Hematopoietic multipotent progenitor cell treated with erythropoietin and hydrocortisone succinate and interleukin-3 and kit ligand, for 8 days (in vitro differentiated cells): ENCODE measurements at regions not wholly inside any gene's neighbourhood (a gene's known extent, or its start where the extent isn't known, plus 50 kb on each side); places are given as distances from the start of the nearest gene placed in this dataset.

Experiments used
- DNase-seq: peaks from one replicate; pipeline ENCODE4 v3.0.0-alpha.2; 2015

- DNase-seq = no peak
Observed at GRCh38 chr3:118408431-118408830, 626.2 kb downstream of the IGSF11 start.

DNA sequence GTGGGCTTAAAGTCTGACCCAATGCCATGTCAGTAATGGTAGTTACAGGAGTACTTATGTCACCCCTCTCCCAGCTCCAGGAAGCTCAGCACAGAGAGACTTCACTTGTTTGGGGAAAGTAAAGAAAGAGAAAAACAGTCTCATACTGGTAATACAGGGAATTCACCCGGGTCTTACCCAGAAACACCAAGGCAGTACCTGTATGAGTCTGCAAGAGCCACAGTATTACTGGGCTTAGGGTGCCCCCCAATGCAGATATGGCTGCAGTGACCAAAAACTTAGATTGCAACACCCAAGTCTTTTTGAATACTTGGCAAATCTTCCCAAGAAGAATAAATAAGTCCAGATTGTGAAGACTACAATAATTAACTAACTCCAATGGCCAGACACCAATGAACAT lies 622.1 kb downstream of the IGSF11 start:
- DNase-seq = no peak

DNA sequence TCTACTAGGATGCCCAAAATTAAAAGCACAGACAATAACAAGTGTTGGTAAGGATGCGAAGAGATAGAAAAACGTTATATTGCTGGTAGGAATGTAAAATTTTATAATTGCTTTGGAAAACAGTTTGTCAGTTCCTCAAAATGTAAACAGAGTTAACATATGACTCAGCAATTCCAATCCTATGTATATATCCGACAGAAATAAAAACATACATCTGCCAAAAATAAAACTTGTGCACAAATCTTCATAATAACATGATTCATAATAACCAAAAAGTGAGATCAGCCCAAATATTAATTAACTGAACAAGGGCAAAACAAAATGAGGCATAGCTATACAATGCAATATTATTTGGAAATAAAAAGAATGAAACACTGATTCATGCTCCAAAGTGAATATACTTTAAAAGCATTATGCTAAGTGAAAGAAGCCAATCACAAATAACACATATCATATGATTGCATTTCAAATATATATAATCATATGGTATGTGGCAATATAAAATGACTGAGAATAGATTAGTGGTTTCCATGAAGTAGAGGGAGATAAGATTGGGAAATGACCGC lies 609.3 kb downstream of the IGSF11 start:
- DNase-seq = no peak

DNA sequence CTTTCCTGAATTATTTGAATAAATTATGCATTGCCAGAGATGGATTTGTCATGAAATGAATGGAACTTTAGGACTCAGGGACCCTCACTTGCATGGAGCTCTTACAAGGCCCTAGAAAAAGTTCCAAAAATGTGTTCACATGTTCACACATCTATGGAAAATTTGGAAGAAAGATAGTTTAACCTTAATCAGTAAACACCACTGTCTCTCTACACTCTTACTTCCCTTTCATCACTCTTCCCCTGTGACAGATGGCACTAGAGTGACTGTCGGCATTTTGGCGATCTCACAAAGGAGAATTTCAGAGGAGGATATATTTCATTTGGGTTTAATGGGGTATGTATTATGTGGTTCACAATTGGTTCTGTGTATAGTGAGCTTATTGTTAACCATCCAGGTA lies 600.8 kb downstream of the IGSF11 start:
- no peak for DNase-seq

DNA sequence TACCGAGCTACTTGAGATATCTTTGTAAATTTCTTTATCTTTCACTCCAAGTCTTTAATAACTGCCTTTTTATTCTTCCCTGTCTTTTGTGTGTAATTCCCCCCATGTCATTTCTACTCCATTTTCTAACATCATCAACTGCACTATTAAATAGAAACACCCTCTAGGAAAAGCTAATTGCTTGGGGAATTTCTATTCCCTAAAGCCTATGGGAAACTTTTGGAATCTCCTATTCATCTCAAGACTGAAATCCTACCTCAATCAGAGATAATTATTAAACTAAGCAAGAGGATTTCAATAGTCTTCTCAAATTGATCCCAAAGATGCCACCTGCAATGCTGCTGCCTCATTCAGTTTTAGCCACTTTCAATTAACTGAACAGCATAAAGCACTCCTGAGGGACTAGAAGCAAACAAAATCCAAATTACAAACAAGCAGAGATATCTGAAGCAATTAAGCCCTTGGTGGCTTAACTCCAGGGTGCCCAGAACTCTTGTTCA lies 598.7 kb downstream of the IGSF11 start:
- no peak for DNase-seq

DNA sequence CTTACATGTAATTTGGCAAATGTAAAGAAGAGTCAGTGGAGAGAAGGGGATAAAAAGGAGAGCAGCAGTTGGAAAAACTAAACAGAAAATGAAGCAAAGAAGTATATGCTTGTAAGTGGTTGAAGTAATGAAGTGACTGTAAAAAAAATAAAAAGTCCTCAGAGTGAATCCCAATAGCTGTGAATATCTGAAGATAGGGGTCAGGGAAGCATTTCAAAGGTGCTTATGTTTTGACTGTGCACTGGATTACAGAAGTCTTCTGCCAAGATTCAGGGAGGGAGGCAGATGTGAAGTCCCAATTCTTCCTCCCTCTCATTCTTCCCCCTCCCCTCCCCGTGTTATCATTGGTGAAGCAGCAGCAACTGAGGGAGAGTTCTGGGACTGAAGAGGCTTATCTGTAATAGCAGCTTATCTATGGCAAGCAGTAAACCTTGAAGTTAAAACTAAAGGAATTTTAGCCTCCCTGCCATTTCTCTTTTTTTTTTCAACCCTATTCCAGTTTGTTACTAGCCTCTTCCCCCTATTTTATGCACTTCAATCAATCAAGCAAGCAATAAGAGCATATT lies 597.9 kb downstream of the IGSF11 start:
- DNase-seq = peak; percentile 76

DNA sequence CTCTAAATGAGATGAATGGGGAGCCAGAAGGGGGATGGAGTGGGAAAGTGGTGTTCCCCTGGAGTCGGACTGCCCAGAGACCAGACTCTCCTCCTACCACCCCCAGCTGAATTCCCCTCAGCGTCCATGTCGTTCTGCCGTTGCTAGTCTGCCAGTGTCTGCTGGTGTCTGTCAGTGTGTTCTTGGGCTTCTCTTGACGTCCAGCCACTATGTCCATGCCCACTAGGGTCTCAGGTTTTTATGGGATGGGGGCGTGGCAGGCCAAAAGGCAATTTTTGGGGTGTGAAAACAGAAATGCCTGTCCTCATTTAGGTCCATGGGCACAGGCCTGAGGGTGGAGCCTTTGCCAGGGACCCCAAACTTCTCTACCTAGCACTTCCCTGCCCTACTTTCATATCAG lies 589.6 kb downstream of the IGSF11 start:
- no peak for DNase-seq

GRCh38 chr3:118447339-118447738 lies 587.3 kb downstream of the IGSF11 start:
- DNase-seq = no peak

DNA sequence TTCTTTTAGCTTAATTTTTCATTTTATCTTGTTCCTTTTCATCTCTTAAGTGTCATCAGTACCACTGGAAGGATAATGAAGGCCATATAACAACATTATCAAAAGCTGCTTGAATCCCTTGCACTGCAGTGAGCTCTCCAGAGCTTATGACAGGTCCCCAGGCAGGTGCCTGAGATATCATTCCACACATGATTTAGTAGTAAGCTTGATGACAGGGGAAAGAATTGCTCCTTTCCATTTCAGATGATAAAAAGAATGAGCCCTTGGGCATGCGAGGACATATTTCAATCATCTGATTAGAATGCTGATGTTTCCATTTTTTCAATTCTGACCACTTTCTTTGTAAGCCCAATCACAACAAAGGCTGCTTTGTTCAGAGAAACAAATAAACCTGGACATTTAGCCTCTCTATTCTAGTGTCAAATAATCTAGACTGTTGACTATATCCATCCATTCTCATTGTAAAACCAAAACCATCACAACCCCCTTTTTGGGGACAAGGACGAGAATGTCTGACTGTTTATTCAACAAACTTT lies 567.8 kb downstream of the IGSF11 start:
- no peak for DNase-seq

DNA sequence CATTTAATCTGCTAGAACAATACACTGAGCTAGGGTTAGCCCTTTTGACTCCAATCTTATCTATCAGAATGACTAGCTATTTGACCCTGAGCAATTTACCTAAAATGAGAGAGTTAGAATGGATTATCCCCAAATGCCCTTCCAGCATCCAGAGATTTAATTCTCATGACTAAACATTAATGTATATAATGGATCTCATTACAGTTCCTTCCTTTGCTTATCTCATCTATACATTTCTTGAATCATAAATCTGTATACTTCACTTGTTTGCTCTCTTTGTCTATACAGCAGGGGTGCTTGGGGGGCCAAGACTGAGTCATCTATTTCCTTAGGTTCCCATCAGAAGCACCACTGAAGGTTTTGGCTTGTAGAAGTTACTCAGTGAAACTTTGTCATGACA lies 565.8 kb downstream of the IGSF11 start:
- no peak for DNase-seq

GRCh38 chr3:118472586-118472985 lies 562.1 kb downstream of the IGSF11 start:
- DNase-seq = no peak

DNA sequence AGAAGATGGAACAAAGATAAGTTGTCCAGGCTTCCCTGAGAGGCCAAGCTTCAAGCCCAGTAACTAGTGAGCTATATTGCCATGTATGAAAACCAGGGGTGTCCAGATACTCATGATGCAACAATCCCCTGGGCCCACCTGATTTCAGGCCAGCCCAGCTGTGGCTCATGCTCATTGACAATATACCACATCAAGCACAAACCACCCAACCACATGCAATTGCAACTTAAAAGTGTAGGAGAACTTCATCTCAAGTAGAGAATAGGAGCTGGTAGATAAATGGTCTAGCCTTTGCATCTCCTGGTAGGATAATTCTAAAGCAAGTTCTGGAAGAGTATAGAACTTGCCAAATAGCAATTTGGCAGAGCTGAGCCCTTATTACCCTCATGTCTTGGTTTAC lies 561.3 kb downstream of the IGSF11 start:
- DNase-seq = no peak

DNA sequence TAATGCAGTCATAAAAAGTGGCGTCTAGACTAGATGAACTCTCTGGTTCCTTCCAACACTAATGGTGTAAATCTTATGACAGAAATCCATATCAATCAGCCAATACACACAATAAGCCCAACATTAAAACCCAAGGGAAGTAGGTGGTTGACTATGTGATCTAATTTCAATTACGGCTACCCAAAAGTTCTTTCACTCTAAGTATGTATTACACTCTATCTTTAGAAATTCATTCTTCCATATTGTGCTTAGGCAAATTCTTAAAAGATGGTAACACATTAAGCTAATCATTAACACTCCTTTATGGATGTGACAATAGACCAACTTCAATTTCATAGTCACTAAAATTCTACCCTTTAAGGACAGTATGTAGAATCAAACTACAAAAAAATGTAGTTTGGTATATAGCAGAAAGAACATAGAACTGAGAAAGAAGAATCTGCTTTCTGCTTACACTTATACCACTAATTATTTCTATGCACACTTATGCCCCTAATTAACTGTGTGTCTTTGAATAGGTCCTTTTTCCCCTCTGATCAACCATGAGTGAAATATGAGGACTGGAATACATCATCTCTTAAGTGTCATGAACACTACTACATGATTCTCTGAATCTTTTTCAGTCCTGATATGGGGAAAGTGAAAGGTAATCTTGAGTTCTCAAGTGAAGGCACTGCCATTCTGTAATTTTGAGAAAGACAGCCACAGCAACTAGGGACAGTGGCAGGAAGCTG lies 557.6 kb downstream of the IGSF11 start:
- no peak for DNase-seq

GRCh38 chr3:118477768-118478167 lies 556.9 kb downstream of the IGSF11 start:
- DNase-seq = no peak

DNA sequence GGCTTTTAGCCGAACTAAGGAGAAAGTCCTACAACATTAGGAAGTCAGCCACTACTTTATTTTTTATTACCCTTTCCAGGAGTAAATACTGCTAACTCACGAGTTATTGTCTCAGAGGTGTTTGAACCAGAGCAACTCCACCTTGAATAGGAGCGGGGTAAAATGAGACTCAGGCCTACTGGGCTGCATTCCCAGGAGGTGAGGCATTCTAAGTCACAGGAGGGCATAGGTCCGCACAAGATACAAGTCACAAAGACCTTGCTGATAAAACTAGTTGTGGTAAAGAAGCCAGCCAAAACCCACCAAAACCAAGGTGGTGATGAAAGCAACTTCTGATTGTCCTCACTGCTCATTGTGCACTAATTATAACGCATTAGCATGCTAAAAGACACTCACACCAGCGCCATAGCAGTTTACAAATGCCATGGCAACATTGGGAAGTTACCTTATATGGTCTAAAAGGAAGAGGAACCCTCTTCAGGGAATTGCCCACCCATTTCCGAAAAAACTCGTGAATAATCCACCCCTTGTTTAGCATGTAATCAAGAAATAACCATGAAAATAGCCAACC lies 555.9 kb downstream of the IGSF11 start:
- DNase-seq = no peak

- no peak for DNase-seq
Observed at GRCh38 chr3:118479376-118479775, 555.3 kb downstream of the IGSF11 start.

GRCh38 chr3:118480101-118480860 lies 554.4 kb downstream of the IGSF11 start:
- no peak for DNase-seq

DNA sequence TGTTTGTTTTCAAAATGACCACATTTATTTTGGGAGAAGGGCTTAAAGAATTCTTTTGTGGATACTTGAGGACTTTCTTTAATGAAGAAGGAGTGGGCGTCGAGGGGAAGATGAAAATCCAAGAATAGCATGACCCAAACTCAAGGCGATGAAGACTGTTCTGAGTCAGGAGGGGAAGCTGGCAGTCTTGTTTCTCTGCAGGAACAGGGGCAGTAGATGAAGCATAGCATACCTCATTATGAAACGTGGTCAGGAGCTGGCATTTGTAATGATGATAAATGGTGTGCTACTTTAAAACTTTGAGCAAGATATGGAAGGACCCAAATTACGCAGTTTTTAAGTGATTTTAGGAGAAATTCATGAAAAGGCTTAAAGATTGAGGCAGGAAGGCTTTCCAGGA lies 549.0 kb downstream of the IGSF11 start:
- no peak for DNase-seq

GRCh38 chr3:118487734-118488133 lies 546.9 kb downstream of the IGSF11 start:
- no peak for DNase-seq

DNA sequence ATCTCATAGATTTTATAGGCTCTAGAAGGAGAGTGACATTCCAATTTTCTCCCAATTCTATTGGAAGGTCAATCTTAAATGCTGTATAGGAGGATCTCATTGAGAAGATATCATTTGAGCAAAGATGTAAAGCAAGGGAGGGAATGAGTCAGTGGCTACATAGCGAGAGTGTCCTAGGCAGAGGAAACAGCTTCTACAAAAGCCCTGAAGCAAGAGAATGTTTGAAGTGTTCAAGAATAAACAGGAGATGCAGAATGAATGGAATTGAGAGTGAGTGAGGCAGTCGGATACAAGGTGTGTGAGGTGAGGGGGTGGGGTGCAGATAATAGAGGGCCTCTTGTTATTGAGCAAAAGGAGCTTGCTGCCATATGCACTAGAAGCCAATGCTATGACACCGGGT lies 545.9 kb downstream of the IGSF11 start:
- no peak for DNase-seq

DNA sequence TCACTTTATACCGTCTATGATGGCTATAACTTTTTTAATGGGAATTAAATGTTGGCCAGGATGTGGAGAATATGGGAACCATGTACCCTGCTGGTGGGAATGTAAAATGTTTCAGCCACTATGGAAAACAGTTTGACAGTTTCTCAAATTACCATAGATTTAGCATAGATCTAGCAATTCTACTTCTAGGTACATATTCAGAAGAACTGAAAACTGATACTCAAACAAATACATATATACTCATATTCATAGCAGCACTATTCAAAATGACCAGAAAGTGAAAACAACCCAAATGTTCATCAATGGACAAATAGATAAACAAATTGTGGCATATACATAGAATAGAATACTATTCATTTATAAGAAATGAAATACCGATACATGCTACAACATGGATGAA lies 539.4 kb downstream of the IGSF11 start:
- no peak for DNase-seq

DNA sequence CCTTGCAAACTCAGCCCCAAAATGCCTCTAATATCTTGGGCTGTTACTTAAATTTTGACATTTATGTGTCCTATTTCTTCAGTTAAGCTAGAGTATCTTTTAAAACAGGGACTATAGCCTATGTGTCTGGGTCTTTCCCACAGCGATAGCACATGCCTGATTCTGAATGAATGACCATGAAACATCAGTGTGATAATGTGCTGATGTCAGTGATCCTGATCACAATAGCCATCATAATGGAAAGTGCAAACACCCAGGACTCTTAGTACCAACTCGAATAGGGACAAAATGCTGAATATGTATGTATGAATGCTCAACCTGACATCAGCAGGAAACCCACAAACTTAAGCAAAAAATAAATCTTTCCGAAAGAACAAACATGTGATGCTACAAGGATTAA lies 537.4 kb downstream of the IGSF11 start:
- no peak for DNase-seq

DNA sequence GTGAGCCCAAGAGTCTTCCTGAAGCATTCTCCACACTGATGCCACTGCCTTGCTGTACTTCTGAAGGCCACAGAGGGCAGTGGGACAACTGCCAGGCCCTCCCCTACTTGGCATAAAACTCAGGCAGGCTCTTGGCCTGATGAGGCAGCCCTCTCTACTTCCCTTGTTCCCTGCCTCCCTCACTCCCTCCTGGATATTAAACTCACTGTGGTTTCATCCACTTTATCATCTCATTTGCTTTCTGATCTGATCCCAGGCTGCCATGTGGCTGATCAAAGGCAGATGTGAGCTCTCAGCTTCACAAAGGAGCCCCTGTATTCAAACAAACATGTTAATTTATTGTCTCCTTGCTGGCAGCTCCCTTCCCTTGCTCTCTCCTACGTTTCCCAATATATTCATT lies 533.5 kb downstream of the IGSF11 start:
- no peak for DNase-seq
